Endothelial cell of umbilical vein (primary cell): ENCODE measurements at regions not wholly inside any gene's neighbourhood (a gene's known extent, or its start where the extent isn't known, plus 50 kb on each side); places are given as distances from the start of the nearest gene placed in this dataset.

Source experiments
- BruUV-seq: library from RNA; stranded (reverse); fragments of 400-500 nt; replicated peaks from 2 replicates; lab custom pipeline; 2021; lab: Mats Ljungman, UMichigan
- CTCF ChIA-PET: fragments of 300-600, 350-600 bp; sonication (Branson Sonifier 250); formaldehyde crosslinking; loops from one replicate; lab custom pipeline; 2021; ENCODE audit warnings: antibody characterized with exemption, inconsistent platforms; lab: Charles Lee
- POLR2A ChIA-PET: fragments of 300-600, 350-600 bp; sonication (Branson Sonifier 250); formaldehyde crosslinking; loops from one replicate; lab custom pipeline; 2021; ENCODE audit warnings: antibody characterized with exemption, inconsistent platforms; lab: Charles Lee
- DNase-seq: peaks from one replicate; pipeline ENCODE4 v3.0.0-alpha.2; 2011; ENCODE audit warnings: low read depth, low spot score
- FAIRE-seq: peaks from 2 replicates; lab custom pipeline; 2011; peaks lifted over from hg19 to GRCh38; lab: Jason Lieb, UNC
- H2AFZ ChIP-seq: 2 replicates; pipeline ENCODE4 v1.6.0; 2012; ENCODE audit warnings: low read depth, low read length, control low read depth, inconsistent platforms
- H3K27ac ChIP-seq: 2 replicates; pipeline ENCODE4 v1.5.1; 2011; ENCODE audit warnings: low read depth, mild to moderate bottlenecking, control low read depth, low read length, moderate library complexity; ENCODE audit not compliant: insufficient read depth
- H3K27me3 ChIP-seq, 2 experiments: 2 replicates each; pipeline versions ENCODE4 v1.6.0 to v1.6.1; 2011; ENCODE audit warnings: low read length in 2 of 2, mixed read lengths in 1 of 2; ENCODE audit not compliant: control insufficient read depth in 2 of 2, insufficient read depth in 2 of 2
- H3K36me3 ChIP-seq, 2 experiments: 2 replicates in 1 of 2; 3 replicates in 1 of 2; pipeline ENCODE4 v1.5.1; 2011; ENCODE audit warnings: low read length in 2 of 2, mild to moderate bottlenecking in 1 of 2, moderate library complexity in 1 of 2; ENCODE audit not compliant: control insufficient read depth in 2 of 2, insufficient read depth in 2 of 2; ENCODE audit errors: extremely low read depth in 1 of 2
- H3K4me1 ChIP-seq: 3 replicates; pipeline ENCODE4 v1.5.1; 2011; ENCODE audit warnings: mild to moderate bottlenecking, low read length; ENCODE audit not compliant: control insufficient read depth, insufficient read depth; ENCODE audit errors: extremely low read depth
- H3K4me2 ChIP-seq: 2 replicates; pipeline ENCODE4 v1.6.1; 2011; ENCODE audit warnings: low read length, control low read depth, mixed read lengths; ENCODE audit not compliant: insufficient read depth
- H3K4me3 ChIP-seq, 3 experiments: fragments of 200-600 bp in 1 of 3; sonication (generic), shearing (Covaris generic) in 1 of 3; replicated peaks in 1 of 3; 2 replicates each; pipeline ENCODE4 v1.5.1; 2011 to 2016; ENCODE audit warnings: control low read depth in 3 of 3, low read length in 3 of 3, mild to moderate bottlenecking in 2 of 3, inconsistent platforms in 1 of 3, low read depth in 1 of 3, moderate library complexity in 1 of 3; ENCODE audit not compliant: insufficient read depth in 1 of 3
- H3K79me2 ChIP-seq: 2 replicates; pipeline ENCODE4 v1.6.0; 2012; ENCODE audit warnings: low read length, inconsistent platforms; ENCODE audit not compliant: control insufficient read depth, insufficient read depth
- H3K9ac ChIP-seq: replicated peaks from 2 replicates; pipeline ENCODE3; 2011; ENCODE audit warnings: low read length, control low read depth; ENCODE audit not compliant: insufficient read depth; ENCODE audit errors: extremely low read depth
- H3K9me1 ChIP-seq: replicated peaks from 3 replicates; pipeline ENCODE4 v1.6.0; 2011; ENCODE audit warnings: mild to moderate bottlenecking, low read length; ENCODE audit not compliant: control insufficient read depth, insufficient read depth; ENCODE audit errors: extremely low read depth
- H3K9me3 ChIP-seq: replicated peaks from 2 replicates; pipeline ENCODE4 v1.5.1; 2012; ENCODE audit warnings: low read length, inconsistent platforms; ENCODE audit not compliant: control insufficient read depth, insufficient read depth
- H4K20me1 ChIP-seq: replicated peaks from 2 replicates; pipeline ENCODE3; 2011; ENCODE audit warnings: mild to moderate bottlenecking, low read length; ENCODE audit not compliant: control insufficient read depth, insufficient read depth; ENCODE audit errors: extremely low read depth
- EZH2 ChIP-seq: IDR thresholded peaks from 2 replicates; pipeline ENCODE4 v1.6.1; 2012; ENCODE audit warnings: borderline replicate concordance, low read depth, mild to moderate bottlenecking, moderate library complexity, low read length, inconsistent platforms; ENCODE audit not compliant: severe bottlenecking
- FOS ChIP-seq: IDR thresholded peaks from 2 replicates; pipeline ENCODE4 v1.6.1; 2011; ENCODE audit warnings: mild to moderate bottlenecking, low read length, moderate library complexity, borderline replicate concordance; ENCODE audit not compliant: insufficient read depth
- GATA2 ChIP-seq: IDR thresholded peaks from 2 replicates; pipeline ENCODE4 v1.7.0; 2011; ENCODE audit warnings: low read depth, mild to moderate bottlenecking, moderate library complexity, mixed read lengths, low read length; ENCODE audit not compliant: insufficient read length, insufficient read depth
- MYC ChIP-seq: IDR thresholded peaks from one replicate; pipeline ENCODE4 v1.6.1; 2011; ENCODE audit warnings: mild to moderate bottlenecking, low read depth, low read length
- POLR2A ChIP-seq: IDR thresholded peaks from 2 replicates; pipeline ENCODE4 v1.6.1; 2012; ENCODE audit warnings: low read depth, mild to moderate bottlenecking, control low read depth, low read length
- POLR2AphosphoS5 ChIP-seq: IDR thresholded peaks from 2 replicates; pipeline ENCODE4 v1.6.1; 2012; ENCODE audit warnings: low read depth, mild to moderate bottlenecking, control low read depth, low read length, moderate library complexity; ENCODE audit not compliant: insufficient read depth
- dilution Hi-C: fragments of 300-500 bp; cut with MboI; formaldehyde crosslinking; loops from one replicate; pipeline ENCODE4 v1.15.0; 2019; ENCODE audit warnings: low sequenced_read_pairs; ENCODE audit not compliant: extremely low pct_ligation_motif_present
- intact Hi-C: fragments of 100-400 bp; cut with micrococcal nuclease; formaldehyde crosslinking; loops from one replicate; pipeline ENCODE4 v1.10.0; 2022
- TF ChIP-seq, protein P1 (sequence below), 2 donors: IDR thresholded peaks; 1 replicate in 1 of 2; 2 replicates in 1 of 2; pipeline ENCODE4 v1.5.1; 2011; ENCODE audit warnings: low read length in 2 of 2, mild to moderate bottlenecking in 2 of 2, moderate library complexity in 2 of 2, control low read depth in 1 of 2, inconsistent platforms in 1 of 2, low read depth in 1 of 2; ENCODE audit not compliant: insufficient read depth in 1 of 2; ENCODE audit errors: extremely low read depth in 1 of 2
- TF ChIP-seq, protein P2 (sequence below): IDR thresholded peaks from 2 replicates; pipeline ENCODE4 v1.6.1; 2011; ENCODE audit not compliant: insufficient read depth, insufficient read length

DNA sequence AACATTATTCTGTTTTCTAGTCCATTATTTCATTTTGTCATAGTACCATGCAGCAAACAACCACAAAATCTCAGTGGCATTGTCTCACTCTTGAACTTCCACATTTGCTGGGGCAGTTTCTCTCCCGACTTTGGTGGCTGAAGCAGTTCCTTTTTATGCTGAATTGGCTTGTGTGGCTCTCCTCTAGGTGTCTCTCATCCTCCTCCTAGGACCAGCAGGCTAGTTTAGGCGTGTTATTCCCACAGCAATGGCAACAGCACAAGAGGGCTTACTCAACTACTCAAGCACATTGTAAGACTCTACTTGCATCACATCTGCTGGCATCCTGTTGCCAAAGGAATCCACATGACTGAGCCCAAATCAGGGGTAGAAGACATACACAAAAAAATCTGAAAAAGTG lies 201.8 kb upstream of the KCNH8 start:
- FAIRE-seq: no peak
- H3K36me3 ChIP-seq: no peaks in the 10 kb centered on the region
- DNase-seq: no peak
- H3K9me1 ChIP-seq: no peaks in the 10 kb centered on the region
- no peak overlapping the region for H3K27ac ChIP-seq
- H3K4me3 ChIP-seq: no peak overlapping the region
- intact Hi-C loops: no loop called here
- POLR2A ChIA-PET: no interaction called here
- TF ChIP-seq EZH2: no peak
- TF ChIP-seq, protein P1, sequence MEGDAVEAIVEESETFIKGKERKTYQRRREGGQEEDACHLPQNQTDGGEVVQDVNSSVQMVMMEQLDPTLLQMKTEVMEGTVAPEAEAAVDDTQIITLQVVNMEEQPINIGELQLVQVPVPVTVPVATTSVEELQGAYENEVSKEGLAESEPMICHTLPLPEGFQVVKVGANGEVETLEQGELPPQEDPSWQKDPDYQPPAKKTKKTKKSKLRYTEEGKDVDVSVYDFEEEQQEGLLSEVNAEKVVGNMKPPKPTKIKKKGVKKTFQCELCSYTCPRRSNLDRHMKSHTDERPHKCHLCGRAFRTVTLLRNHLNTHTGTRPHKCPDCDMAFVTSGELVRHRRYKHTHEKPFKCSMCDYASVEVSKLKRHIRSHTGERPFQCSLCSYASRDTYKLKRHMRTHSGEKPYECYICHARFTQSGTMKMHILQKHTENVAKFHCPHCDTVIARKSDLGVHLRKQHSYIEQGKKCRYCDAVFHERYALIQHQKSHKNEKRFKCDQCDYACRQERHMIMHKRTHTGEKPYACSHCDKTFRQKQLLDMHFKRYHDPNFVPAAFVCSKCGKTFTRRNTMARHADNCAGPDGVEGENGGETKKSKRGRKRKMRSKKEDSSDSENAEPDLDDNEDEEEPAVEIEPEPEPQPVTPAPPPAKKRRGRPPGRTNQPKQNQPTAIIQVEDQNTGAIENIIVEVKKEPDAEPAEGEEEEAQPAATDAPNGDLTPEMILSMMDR (IDR thresholded peaks at IDR 0.05; ENCODE audit: extremely low read depth in 1 of 2, insufficient read depth in 1 of 2, low read depth in 1 of 2, low read length in 2 of 2): no peak
- TF ChIP-seq, protein P2, sequence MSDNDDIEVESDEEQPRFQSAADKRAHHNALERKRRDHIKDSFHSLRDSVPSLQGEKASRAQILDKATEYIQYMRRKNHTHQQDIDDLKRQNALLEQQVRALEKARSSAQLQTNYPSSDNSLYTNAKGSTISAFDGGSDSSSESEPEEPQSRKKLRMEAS: no peak
- TF ChIP-seq FOS: no peak
- no peak for TF ChIP-seq GATA2
- no peak for TF ChIP-seq POLR2A
- no peak for TF ChIP-seq MYC
- TF ChIP-seq POLR2AphosphoS5: no peak
- dilution Hi-C loops: no loop called here
- no peaks in the 10 kb centered on the region for H3K9me3 ChIP-seq
- no peaks in the 10 kb centered on the region for H3K27me3 ChIP-seq
- no peak overlapping the region for H3K9ac ChIP-seq
- CTCF ChIA-PET: no interaction called here
- H2AFZ ChIP-seq: no peak overlapping the region
- BruUV-seq: no TSS peak
- no peaks in the 10 kb centered on the region for H4K20me1 ChIP-seq
- H3K4me2 ChIP-seq: no peak overlapping the region
- H3K4me1 ChIP-seq: no peaks in the 10 kb centered on the region
- H3K79me2 ChIP-seq: no peaks in the 10 kb centered on the region
